ENCODE measurements at regions not wholly inside any gene's neighbourhood (a gene's known extent, or its start where the extent isn't known, plus 50 kb on each side); places are given as distances from the start of the nearest gene placed in this dataset.

- TF ChIP-seq CTCF (conservative IDR thresholded peaks at IDR 0.05) = no peak
- no peak overlapping the region for H3K27ac ChIP-seq
These were observed 747.8 kb downstream of the BRD1 start for GRCh38 chr22:49079743-49080500.

- TF ChIP-seq CTCF (conservative IDR thresholded peaks at IDR 0.05) = no peak
- no peak overlapping the region for H3K27ac ChIP-seq
These were observed 748.5 kb downstream of the BRD1 start for GRCh38 chr22:49079027-49079725.

- H3K27ac ChIP-seq = no peak overlapping the region
- TF ChIP-seq CTCF (conservative IDR thresholded peaks at IDR 0.05) = no peak
These were observed 749.5 kb downstream of the BRD1 start for GRCh38 chr22:49078076-49078710.

GRCh38 chr22:49077586-49077985 lies 750.1 kb downstream of the BRD1 start:
- H3K27ac ChIP-seq = no peak overlapping the region
- TF ChIP-seq CTCF (conservative IDR thresholded peaks at IDR 0.05) = no peak

GRCh38 chr22:49077036-49077393 lies 750.7 kb downstream of the BRD1 start:
- TF ChIP-seq CTCF (conservative IDR thresholded peaks at IDR 0.05) = no peak
- H3K27ac ChIP-seq = no peak overlapping the region

GRCh38 chr22:49076300-49077035 lies 751.2 kb downstream of the BRD1 start:
- H3K27ac ChIP-seq = no peak overlapping the region
- no peak for TF ChIP-seq CTCF (conservative IDR thresholded peaks at IDR 0.05)

GRCh38 chr22:49075150-49075549 lies 752.5 kb downstream of the BRD1 start:
- no peak overlapping the region for H3K27ac ChIP-seq

More at GRCh38 chr22:49075150-49075549, 752.5 kb downstream of the BRD1 start:
- TF ChIP-seq CTCF (conservative IDR thresholded peaks at IDR 0.05) = no peak

All from VCaP (cell line).